ENCODE measurements at regions not wholly inside any gene's neighbourhood (a gene's known extent, or its start where the extent isn't known, plus 50 kb on each side); places are given as distances from the start of the nearest gene placed in this dataset.
A peak's percentile ranks its signal among the peaks of the same experiment; 100 is the strongest.

- no peak for DNase-seq (ENCODE audit: low read depth)
- no peak overlapping the region for H3K4me3 ChIP-seq (ENCODE audit: low read depth, low read length)
- no peak for TF ChIP-seq CTCF (conservative IDR thresholded peaks at IDR 0.05; ENCODE audit: low read depth, low read length)
These were observed 593.5 kb downstream of the TOX3 start for GRCh38 chr16:51953286-51953985.

GRCh38 chr16:51952500-51952899, 594.4 kb downstream of the TOX3 start:
- no peak overlapping the region for H3K4me3 ChIP-seq (ENCODE audit: low read depth, low read length)
- TF ChIP-seq CTCF (conservative IDR thresholded peaks at IDR 0.05; ENCODE audit: low read depth, low read length) = no peak
- DNase-seq (ENCODE audit: low read depth) = no peak

GRCh38 chr16:51951668-51952298, 595.2 kb downstream of the TOX3 start:
- no peak for DNase-seq (ENCODE audit: low read depth)
- TF ChIP-seq CTCF (conservative IDR thresholded peaks at IDR 0.05; ENCODE audit: low read depth, low read length) = no peak
- H3K4me3 ChIP-seq (ENCODE audit: low read depth, low read length) = no peak overlapping the region

GRCh38 chr16:51950118-51950780, 596.7 kb downstream of the TOX3 start:
- no peak for TF ChIP-seq CTCF (conservative IDR thresholded peaks at IDR 0.05; ENCODE audit: low read depth, low read length)
- H3K4me3 ChIP-seq (ENCODE audit: low read depth, low read length) = no peak overlapping the region
- DNase-seq (ENCODE audit: low read depth) = no peak

- no peak for DNase-seq (ENCODE audit: low read depth)
- TF ChIP-seq CTCF (conservative IDR thresholded peaks at IDR 0.05; ENCODE audit: low read depth, low read length) = no peak
- H3K4me3 ChIP-seq (ENCODE audit: low read depth, low read length) = no peak overlapping the region
These were observed 597.7 kb downstream of the TOX3 start for GRCh38 chr16:51949282-51949681.

GRCh38 chr16:51941412-51941811, 605.5 kb downstream of the TOX3 start:
- TF ChIP-seq CTCF (conservative IDR thresholded peaks at IDR 0.05; ENCODE audit: low read depth, low read length) = peak; percentile 23
- no peak for DNase-seq (ENCODE audit: low read depth)

More at GRCh38 chr16:51941412-51941811, 605.5 kb downstream of the TOX3 start:
- H3K4me3 ChIP-seq (ENCODE audit: low read depth, low read length) = no peak overlapping the region

Measured in epithelial cell of proximal tubule (primary cell).